Lower leg skin (tissue), 3 donors: ENCODE measurements at regions not wholly inside any gene's neighbourhood (a gene's known extent, or its start where the extent isn't known, plus 50 kb on each side); places are given as distances from the start of the nearest gene placed in this dataset.
"Not testable (repeated sequence)": the region's sequence is repeated elsewhere in the genome, so short reads cannot be mapped to it uniquely, and the experiment has no call there.

ENCODE experiments used
- POLR2A ChIP-seq, 2 donors: fragments of 450-650 bp; IDR thresholded peaks; one replicate each; pipeline ENCODE4 v1.6.1; 2016 to 2017; ENCODE audit warnings: antibody characterized with exemption in 2 of 2, mild to moderate bottlenecking in 1 of 2, moderate library complexity in 1 of 2
- TF ChIP-seq, protein P1 (sequence below), 3 donors: fragments of 450-650 bp; IDR thresholded peaks; one replicate each; pipeline ENCODE4 v1.5.1; 2016; ENCODE audit warnings: antibody characterized with exemption in 3 of 3, mild to moderate bottlenecking in 3 of 3, moderate library complexity in 2 of 3

DNA sequence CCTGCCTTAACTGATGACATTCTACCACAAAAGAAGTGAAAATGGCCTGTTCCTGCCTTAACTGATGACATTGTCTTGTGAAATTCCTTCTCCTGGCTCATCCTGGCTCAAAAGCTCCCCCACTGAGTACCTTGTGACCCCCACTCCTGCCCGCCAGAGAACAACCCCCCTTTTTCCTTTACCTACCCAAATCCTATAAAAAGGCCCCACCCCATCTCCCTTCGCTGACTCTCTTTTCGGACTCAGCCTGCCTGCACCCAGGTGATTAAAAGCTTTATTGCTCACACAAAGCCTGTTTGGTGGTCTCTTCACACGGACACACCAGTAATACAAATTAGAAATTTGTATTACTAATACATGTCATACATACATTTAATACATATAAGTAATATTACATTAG, 489.9 kb upstream of the IMPG1 start:
- TF ChIP-seq, protein P1, sequence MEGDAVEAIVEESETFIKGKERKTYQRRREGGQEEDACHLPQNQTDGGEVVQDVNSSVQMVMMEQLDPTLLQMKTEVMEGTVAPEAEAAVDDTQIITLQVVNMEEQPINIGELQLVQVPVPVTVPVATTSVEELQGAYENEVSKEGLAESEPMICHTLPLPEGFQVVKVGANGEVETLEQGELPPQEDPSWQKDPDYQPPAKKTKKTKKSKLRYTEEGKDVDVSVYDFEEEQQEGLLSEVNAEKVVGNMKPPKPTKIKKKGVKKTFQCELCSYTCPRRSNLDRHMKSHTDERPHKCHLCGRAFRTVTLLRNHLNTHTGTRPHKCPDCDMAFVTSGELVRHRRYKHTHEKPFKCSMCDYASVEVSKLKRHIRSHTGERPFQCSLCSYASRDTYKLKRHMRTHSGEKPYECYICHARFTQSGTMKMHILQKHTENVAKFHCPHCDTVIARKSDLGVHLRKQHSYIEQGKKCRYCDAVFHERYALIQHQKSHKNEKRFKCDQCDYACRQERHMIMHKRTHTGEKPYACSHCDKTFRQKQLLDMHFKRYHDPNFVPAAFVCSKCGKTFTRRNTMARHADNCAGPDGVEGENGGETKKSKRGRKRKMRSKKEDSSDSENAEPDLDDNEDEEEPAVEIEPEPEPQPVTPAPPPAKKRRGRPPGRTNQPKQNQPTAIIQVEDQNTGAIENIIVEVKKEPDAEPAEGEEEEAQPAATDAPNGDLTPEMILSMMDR (IDR thresholded peaks at IDR 0.05) = not testable (repeated sequence)
- TF ChIP-seq POLR2A (IDR thresholded peaks at IDR 0.05) = not testable (repeated sequence)
